Body of pancreas (tissue), 4 donors: ENCODE measurements at regions not wholly inside any gene's neighbourhood (a gene's known extent, or its start where the extent isn't known, plus 50 kb on each side); places are given as distances from the start of the nearest gene placed in this dataset.

Experiments
- CTCF ChIP-seq, 7 experiments: fragments of 450-650 bp in 4 of 7; fragments of 200-600 bp in 3 of 7; sonication (generic) in 3 of 7; IDR thresholded peaks; one replicate each; pipeline ENCODE4 v1.5.1; 2016 to 2019; ENCODE audit warnings: antibody characterized with exemption in 7 of 7
- POLR2A ChIP-seq, 3 donors: fragments of 450-650 bp; IDR thresholded peaks; one replicate each; pipeline ENCODE4 v1.6.1; 2016; ENCODE audit warnings: antibody characterized with exemption in 3 of 3, mild to moderate bottlenecking in 2 of 3

- TF ChIP-seq CTCF (IDR thresholded peaks at IDR 0.05) (no peak), POLR2A (IDR thresholded peaks at IDR 0.05) (no peak)
These were observed 67.1 kb upstream of the SNX2 start for GRCh38 chr5:122707796-122708195.
